WERI-Rb-1 (cell line): ENCODE measurements at regions not wholly inside any gene's neighbourhood (a gene's known extent, or its start where the extent isn't known, plus 50 kb on each side); places are given as distances from the start of the nearest gene placed in this dataset.

Source experiments
- DNase-seq: peaks from one replicate; pipeline ENCODE4 v3.0.0-alpha.2; 2020
- H3K27ac ChIP-seq: fragments of 250-450 bp; sonication (Bioruptor Pico); 2 replicates; pipeline ENCODE4 v1.5.1; 2020; ENCODE audit warnings: mild to moderate bottlenecking, moderate library complexity
- H3K27me3 ChIP-seq: fragments of 250-450 bp; sonication (Bioruptor Pico); 2 replicates; pipeline ENCODE4 v1.5.1; 2021; ENCODE audit warnings: mild to moderate bottlenecking, low read depth, moderate library complexity; ENCODE audit not compliant: insufficient read depth, severe bottlenecking
- H3K36me3 ChIP-seq: fragments of 250-450 bp; sonication (Bioruptor Pico); 2 replicates; pipeline ENCODE4 v1.5.1; 2020; ENCODE audit warnings: mild to moderate bottlenecking, moderate library complexity
- H3K4me3 ChIP-seq: 2 replicates; pipeline ENCODE4 v1.5.1; 2011; ENCODE audit warnings: low read depth, mild to moderate bottlenecking, control low read depth, low read length
- H3K9me3 ChIP-seq: fragments of 250-450 bp; sonication (Bioruptor Pico); 2 replicates; pipeline ENCODE4 v1.5.1; 2021; ENCODE audit warnings: mild to moderate bottlenecking, moderate library complexity; ENCODE audit not compliant: severe bottlenecking
- TF ChIP-seq, protein P1 (sequence below): IDR thresholded peaks from 2 replicates; pipeline ENCODE4 v1.5.1; 2011; ENCODE audit warnings: low read depth, mild to moderate bottlenecking, control low read depth, inconsistent platforms, low read length

DNA sequence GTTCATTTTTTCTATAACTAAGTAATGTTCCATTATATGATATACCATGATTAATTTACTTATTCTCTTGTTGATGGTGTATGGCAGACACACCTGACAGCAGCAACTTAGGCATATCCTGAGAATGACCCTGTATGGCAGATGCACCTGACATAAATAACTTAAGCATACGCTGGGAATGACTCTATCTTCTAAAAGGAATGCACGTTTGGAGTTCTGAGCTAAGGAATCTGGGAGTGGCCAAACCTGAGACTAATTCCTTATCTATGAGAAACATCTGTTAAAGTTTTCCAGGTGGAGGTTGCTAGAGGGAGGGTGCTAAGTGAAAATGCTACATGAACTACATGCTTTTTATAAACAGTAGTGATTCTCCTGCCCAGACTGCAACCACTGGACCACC is 96.7 kb upstream of the RGS18 start:
- no peaks in the 10 kb centered on the region for H3K27me3 ChIP-seq
- no peaks in the 10 kb centered on the region for H3K36me3 ChIP-seq
- H3K27ac ChIP-seq: no peak overlapping the region
- H3K9me3 ChIP-seq: no peaks in the 10 kb centered on the region
- H3K4me3 ChIP-seq: no peak overlapping the region
- no peak for DNase-seq
- TF ChIP-seq, protein P1, sequence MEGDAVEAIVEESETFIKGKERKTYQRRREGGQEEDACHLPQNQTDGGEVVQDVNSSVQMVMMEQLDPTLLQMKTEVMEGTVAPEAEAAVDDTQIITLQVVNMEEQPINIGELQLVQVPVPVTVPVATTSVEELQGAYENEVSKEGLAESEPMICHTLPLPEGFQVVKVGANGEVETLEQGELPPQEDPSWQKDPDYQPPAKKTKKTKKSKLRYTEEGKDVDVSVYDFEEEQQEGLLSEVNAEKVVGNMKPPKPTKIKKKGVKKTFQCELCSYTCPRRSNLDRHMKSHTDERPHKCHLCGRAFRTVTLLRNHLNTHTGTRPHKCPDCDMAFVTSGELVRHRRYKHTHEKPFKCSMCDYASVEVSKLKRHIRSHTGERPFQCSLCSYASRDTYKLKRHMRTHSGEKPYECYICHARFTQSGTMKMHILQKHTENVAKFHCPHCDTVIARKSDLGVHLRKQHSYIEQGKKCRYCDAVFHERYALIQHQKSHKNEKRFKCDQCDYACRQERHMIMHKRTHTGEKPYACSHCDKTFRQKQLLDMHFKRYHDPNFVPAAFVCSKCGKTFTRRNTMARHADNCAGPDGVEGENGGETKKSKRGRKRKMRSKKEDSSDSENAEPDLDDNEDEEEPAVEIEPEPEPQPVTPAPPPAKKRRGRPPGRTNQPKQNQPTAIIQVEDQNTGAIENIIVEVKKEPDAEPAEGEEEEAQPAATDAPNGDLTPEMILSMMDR: no peak

DNA sequence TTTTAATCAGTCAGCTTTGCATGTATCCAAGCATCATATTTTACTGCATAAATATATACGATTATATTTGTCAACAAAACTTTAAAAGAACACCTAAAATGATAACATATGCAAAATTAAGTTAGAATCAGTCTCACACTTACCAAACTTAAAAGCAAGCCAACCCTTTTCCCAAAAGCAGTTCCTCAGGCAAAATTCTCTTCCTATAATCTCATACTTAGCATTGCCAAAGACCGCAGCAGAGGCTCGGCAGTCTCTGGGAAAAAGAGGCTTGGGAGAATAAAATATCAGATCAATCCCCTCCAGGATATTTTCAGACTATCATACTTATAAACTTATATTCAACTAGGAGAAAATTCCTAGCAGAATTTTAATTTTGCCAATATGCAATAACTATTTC is 93.2 kb upstream of the RGS18 start:
- no peaks in the 10 kb centered on the region for H3K9me3 ChIP-seq
- TF ChIP-seq, protein P1: no peak
- DNase-seq: no peak
- H3K36me3 ChIP-seq: no peaks in the 10 kb centered on the region
- no peak overlapping the region for H3K4me3 ChIP-seq
- H3K27ac ChIP-seq: no peak overlapping the region
- no peaks in the 10 kb centered on the region for H3K27me3 ChIP-seq

DNA sequence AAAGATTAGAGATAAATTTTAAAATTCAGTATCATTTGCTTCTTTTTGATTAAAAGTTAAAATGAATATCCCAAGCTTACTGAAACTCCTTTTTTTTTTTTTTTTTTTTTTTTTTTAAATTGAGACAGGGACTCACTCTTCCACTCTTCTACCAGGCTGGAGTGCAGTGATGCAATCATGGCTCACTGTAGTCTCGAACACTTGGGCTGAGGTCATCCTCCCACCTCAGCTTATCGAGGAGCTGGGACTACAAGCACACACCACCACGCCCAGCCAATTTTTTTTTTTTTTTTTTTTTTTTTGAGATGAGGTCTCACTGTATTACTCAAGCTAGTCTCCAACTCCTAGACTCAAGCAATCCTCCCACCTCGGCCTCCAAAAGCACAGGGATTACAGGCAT is 92.1 kb upstream of the RGS18 start:
- TF ChIP-seq, protein P1: no peak
- H3K9me3 ChIP-seq: no peaks in the 10 kb centered on the region
- no peaks in the 10 kb centered on the region for H3K27me3 ChIP-seq
- no peak overlapping the region for H3K4me3 ChIP-seq
- no peak overlapping the region for H3K27ac ChIP-seq
- DNase-seq: no peak
- no peaks in the 10 kb centered on the region for H3K36me3 ChIP-seq

DNA sequence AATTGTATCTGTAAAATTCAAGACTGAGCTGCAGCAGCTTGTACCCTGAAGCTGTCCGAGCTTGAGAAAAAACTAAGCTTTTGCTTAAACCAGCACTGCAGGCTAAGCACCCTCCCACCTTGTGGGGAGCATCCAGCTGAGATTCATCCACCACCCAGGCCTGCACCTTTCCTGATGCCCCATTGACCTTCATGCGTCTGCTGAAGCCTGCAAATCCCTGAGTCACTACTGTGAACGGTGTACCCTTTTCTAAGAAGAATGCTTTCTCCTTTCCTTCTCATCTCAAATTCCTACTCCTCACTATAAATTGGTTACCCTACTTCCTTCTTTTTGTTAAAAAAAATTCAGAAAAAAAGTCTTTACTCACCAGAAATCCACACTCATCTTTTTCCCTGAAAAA is 90.9 kb upstream of the RGS18 start:
- Histone ChIP-seq H3K4me3 (no peak overlapping the region), H3K36me3 (no peaks in the 10 kb centered on the region), H3K9me3 (no peaks in the 10 kb centered on the region), H3K27me3 (no peaks in the 10 kb centered on the region), H3K27ac (no peak overlapping the region)
- DNase-seq: no peak
- TF ChIP-seq, protein P1: no peak

DNA sequence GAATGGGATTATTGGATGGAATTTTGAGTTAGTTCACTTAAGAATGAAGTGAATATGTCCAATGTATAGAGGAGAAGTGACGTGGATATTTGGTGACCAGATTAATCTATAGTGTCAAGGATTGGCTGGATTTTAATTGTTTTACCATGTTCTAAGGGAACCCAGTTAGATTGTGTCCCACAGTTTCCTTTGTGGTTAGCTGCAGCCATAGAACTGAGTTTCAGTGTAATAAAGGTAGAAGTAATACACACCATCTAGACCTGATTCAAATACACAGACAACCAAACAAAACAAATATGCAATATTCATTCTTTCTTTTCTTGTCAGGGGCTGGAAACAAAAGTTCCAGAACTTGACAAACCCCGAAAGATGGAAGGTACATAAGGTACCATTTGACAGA is 88.0 kb upstream of the RGS18 start:
- Histone ChIP-seq H3K9me3 (no peaks in the 10 kb centered on the region), H3K4me3 (no peak overlapping the region), H3K27ac (no peak overlapping the region), H3K27me3 (no peaks in the 10 kb centered on the region), H3K36me3 (no peaks in the 10 kb centered on the region)
- TF ChIP-seq, protein P1: no peak
- no peak for DNase-seq

DNA sequence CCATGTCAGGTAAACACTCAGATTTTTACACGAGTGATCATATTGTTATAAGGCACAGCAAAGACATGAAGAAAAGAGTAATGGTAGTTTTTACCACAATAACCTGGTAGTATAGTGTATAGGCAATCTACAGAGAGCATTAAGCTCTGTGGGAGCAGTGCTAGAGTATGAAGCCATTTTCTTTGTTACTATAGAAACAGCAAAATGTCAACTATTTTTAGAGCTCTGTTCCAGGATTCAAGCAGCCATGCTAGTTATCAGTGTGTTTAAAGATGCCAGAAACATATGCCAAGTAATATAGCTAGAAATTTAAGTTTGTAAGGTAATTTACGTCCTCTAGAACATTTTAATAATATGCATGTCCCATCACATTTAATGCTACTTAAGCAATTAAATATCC is 77.6 kb upstream of the RGS18 start:
- H3K4me3 ChIP-seq: no peak overlapping the region
- no peak for DNase-seq

More for the DNA sequence above, 77.6 kb upstream of the RGS18 start:
- no peaks in the 10 kb centered on the region for H3K9me3 ChIP-seq
- no peaks in the 10 kb centered on the region for H3K27me3 ChIP-seq
- TF ChIP-seq, protein P1: no peak
- no peaks in the 10 kb centered on the region for H3K36me3 ChIP-seq
- H3K27ac ChIP-seq: no peak overlapping the region
